Activated CD8-positive, alpha-beta memory T cell treated with anti-CD3 and anti-CD28 coated beads for 36 hours (primary cell): ENCODE measurements at regions not wholly inside any gene's neighbourhood (a gene's known extent, or its start where the extent isn't known, plus 50 kb on each side); places are given as distances from the start of the nearest gene placed in this dataset.
"Not testable (repeated sequence)": the region's sequence is repeated elsewhere in the genome, so short reads cannot be mapped to it uniquely, and the experiment has no call there.

Experiments used
- CTCF ChIA-PET: fragments of 350-600 bp; sonication (Branson Sonifier 250); formaldehyde crosslinking; loops from one replicate; lab custom pipeline; 2021; ENCODE audit warnings: antibody characterized with exemption; lab: Charles Lee
- POLR2A ChIA-PET: fragments of 350-600 bp; sonication (Branson Sonifier 250); formaldehyde crosslinking; loops from one replicate; lab custom pipeline; 2021; ENCODE audit warnings: antibody characterized with exemption; lab: Charles Lee

- POLR2A ChIA-PET, result no interaction called here
Measured at GRCh38 chr6:74199215-74199915, 503.4 kb downstream of the CD109 start.

GRCh38 chr6:74197310-74197709 lies 501.3 kb downstream of the CD109 start:
- CTCF ChIA-PET, result no interaction called here

More at GRCh38 chr6:74199215-74199915, 503.4 kb downstream of the CD109 start:
- CTCF ChIA-PET, result no interaction called here

GRCh38 chr6:74187811-74188210 lies 491.8 kb downstream of the CD109 start:
- CTCF ChIA-PET, result no interaction called here
- POLR2A ChIA-PET, result no interaction called here

More at GRCh38 chr6:74197310-74197709, 501.3 kb downstream of the CD109 start:
- POLR2A ChIA-PET, result no interaction called here

GRCh38 chr6:74182992-74183391 lies 487.0 kb downstream of the CD109 start:
- POLR2A ChIA-PET, result no interaction called here
- CTCF ChIA-PET, result no interaction called here

- POLR2A ChIA-PET, result no interaction called here
- CTCF ChIA-PET, result no interaction called here
Measured at GRCh38 chr6:74181471-74181870, 485.5 kb downstream of the CD109 start.

GRCh38 chr6:74177506-74177905 lies 481.5 kb downstream of the CD109 start:
- CTCF ChIA-PET, result no interaction called here
- POLR2A ChIA-PET, result no interaction called here

GRCh38 chr6:74170550-74170949 lies 474.5 kb downstream of the CD109 start:
- POLR2A ChIA-PET, CTCF ChIA-PET: not testable (repeated sequence)

- POLR2A ChIA-PET, result no interaction called here
- CTCF ChIA-PET, result no interaction called here
Measured at GRCh38 chr6:74170118-74170517, 474.1 kb downstream of the CD109 start.

GRCh38 chr6:74167976-74168375 lies 472.0 kb downstream of the CD109 start:
- ChIA-PET CTCF (no interaction called here), POLR2A (no interaction called here)

GRCh38 chr6:74167511-74167910 lies 471.5 kb downstream of the CD109 start:
- CTCF ChIA-PET, result no interaction called here
- POLR2A ChIA-PET, result no interaction called here

GRCh38 chr6:74166849-74167248 lies 470.8 kb downstream of the CD109 start:
- CTCF ChIA-PET, result no interaction called here
- POLR2A ChIA-PET, result no interaction called here

GRCh38 chr6:74161380-74161779 lies 465.4 kb downstream of the CD109 start:
- ChIA-PET POLR2A (no interaction called here), CTCF (no interaction called here)

- CTCF ChIA-PET, result no interaction called here
- POLR2A ChIA-PET, result no interaction called here
Measured at GRCh38 chr6:74152096-74152675, 456.2 kb downstream of the CD109 start.

GRCh38 chr6:74145931-74146330 lies 449.9 kb downstream of the CD109 start:
- CTCF ChIA-PET, result no interaction called here
- POLR2A ChIA-PET, result no interaction called here

GRCh38 chr6:74137911-74138310 lies 441.9 kb downstream of the CD109 start:
- POLR2A ChIA-PET, result no interaction called here
- CTCF ChIA-PET, result no interaction called here

GRCh38 chr6:74134327-74134726 lies 438.3 kb downstream of the CD109 start:
- CTCF ChIA-PET, result no interaction called here
- POLR2A ChIA-PET, result no interaction called here

- ChIA-PET CTCF (no interaction called here), POLR2A (no interaction called here)
Measured at GRCh38 chr6:74133073-74133472, 437.1 kb downstream of the CD109 start.

GRCh38 chr6:74130641-74131040 lies 434.6 kb downstream of the CD109 start:
- CTCF ChIA-PET, result no interaction called here
- POLR2A ChIA-PET, result no interaction called here

GRCh38 chr6:74128536-74128935 lies 432.5 kb downstream of the CD109 start:
- POLR2A ChIA-PET, result no interaction called here

GRCh38 chr6:74117113-74117512 lies 421.1 kb downstream of the CD109 start:
- CTCF ChIA-PET, result no interaction called here

More at GRCh38 chr6:74128536-74128935, 432.5 kb downstream of the CD109 start:
- CTCF ChIA-PET, result no interaction called here

GRCh38 chr6:74115674-74116073 lies 419.7 kb downstream of the CD109 start:
- ChIA-PET POLR2A (no interaction called here), CTCF (no interaction called here)

More at GRCh38 chr6:74117113-74117512, 421.1 kb downstream of the CD109 start:
- POLR2A ChIA-PET, result no interaction called here
